ENCODE measurements at regions not wholly inside any gene's neighbourhood (a gene's known extent, or its start where the extent isn't known, plus 50 kb on each side); places are given as distances from the start of the nearest gene placed in this dataset.

GRCh38 chr4:81546777-81547176, 75.1 kb upstream of the RASGEF1B start:
- DNase-seq (ENCODE audit: low read depth): no peak

GRCh38 chr4:81541161-81541945, 69.6 kb upstream of the RASGEF1B start:
- DNase-seq (ENCODE audit: low read depth): no peak

GRCh38 chr4:81538716-81539427, 67.2 kb upstream of the RASGEF1B start:
- DNase-seq (ENCODE audit: low read depth): no peak

- DNase-seq (ENCODE audit: low read depth): no peak
Observed at GRCh38 chr4:81531410-81531809, 59.7 kb upstream of the RASGEF1B start.

GRCh38 chr4:81528979-81529378, 57.3 kb upstream of the RASGEF1B start:
- DNase-seq (ENCODE audit: low read depth): no peak

GRCh38 chr4:81528200-81528599, 56.5 kb upstream of the RASGEF1B start:
- DNase-seq (ENCODE audit: low read depth): no peak

GRCh38 chr4:81527709-81528108, 56.0 kb upstream of the RASGEF1B start:
- DNase-seq (ENCODE audit: low read depth): no peak

GRCh38 chr4:81527115-81527514, 55.4 kb upstream of the RASGEF1B start:
- no peak for DNase-seq (ENCODE audit: low read depth)

GRCh38 chr4:81526706-81527105, 55.0 kb upstream of the RASGEF1B start:
- no peak for DNase-seq (ENCODE audit: low read depth)

GRCh38 chr4:81523672-81524327, 52.1 kb upstream of the RASGEF1B start:
- DNase-seq (ENCODE audit: low read depth): no peak

GRCh38 chr4:81522711-81523110, 51.0 kb upstream of the RASGEF1B start:
- no peak for DNase-seq (ENCODE audit: low read depth)

- no peak for DNase-seq (ENCODE audit: low read depth)
Observed at GRCh38 chr4:81521708-81522107, 50.0 kb upstream of the RASGEF1B start.
